ENCODE measurements at regions not wholly inside any gene's neighbourhood (a gene's known extent, or its start where the extent isn't known, plus 50 kb on each side); places are given as distances from the start of the nearest gene placed in this dataset.

GRCh38 chr19:31733591-31733990, 384.4 kb upstream of the TSHZ3 start:
- TF ChIP-seq ZFX (IDR thresholded peaks at IDR 0.05; ENCODE audit: borderline replicate concordance) (no peak), CTCF (IDR thresholded peaks at IDR 0.05) (no peak)
- no peak overlapping the region for H3K27ac ChIP-seq

- no peak overlapping the region for H3K27ac ChIP-seq
- TF ChIP-seq ZFX (IDR thresholded peaks at IDR 0.05; ENCODE audit: borderline replicate concordance), result no peak
- TF ChIP-seq CTCF (IDR thresholded peaks at IDR 0.05), result no peak
Observed at GRCh38 chr19:31742249-31742648, 393.0 kb upstream of the TSHZ3 start.

GRCh38 chr19:31745731-31746130, 396.5 kb upstream of the TSHZ3 start:
- no peak overlapping the region for H3K27ac ChIP-seq
- TF ChIP-seq CTCF (IDR thresholded peaks at IDR 0.05) (no peak), ZFX (IDR thresholded peaks at IDR 0.05; ENCODE audit: borderline replicate concordance) (no peak)

- H3K27ac ChIP-seq, result no peak overlapping the region
- TF ChIP-seq CTCF (IDR thresholded peaks at IDR 0.05), result no peak
- no peak for TF ChIP-seq ZFX (IDR thresholded peaks at IDR 0.05; ENCODE audit: borderline replicate concordance)
Observed at GRCh38 chr19:31749231-31749630, 400.0 kb upstream of the TSHZ3 start.

- no peak overlapping the region for H3K27ac ChIP-seq
- TF ChIP-seq ZFX (IDR thresholded peaks at IDR 0.05; ENCODE audit: borderline replicate concordance), result no peak
- TF ChIP-seq CTCF (IDR thresholded peaks at IDR 0.05), result no peak
Observed at GRCh38 chr19:31759359-31759758, 410.1 kb upstream of the TSHZ3 start.

GRCh38 chr19:31761281-31761913, 412.2 kb upstream of the TSHZ3 start:
- no peak overlapping the region for H3K27ac ChIP-seq
- TF ChIP-seq CTCF (IDR thresholded peaks at IDR 0.05) (no peak), ZFX (IDR thresholded peaks at IDR 0.05; ENCODE audit: borderline replicate concordance) (no peak)

GRCh38 chr19:31770223-31770622, 421.0 kb upstream of the TSHZ3 start:
- TF ChIP-seq CTCF (IDR thresholded peaks at IDR 0.05), result no peak
- TF ChIP-seq ZFX (IDR thresholded peaks at IDR 0.05; ENCODE audit: borderline replicate concordance), result no peak
- no peak overlapping the region for H3K27ac ChIP-seq
